HG03095 (cell line): ENCODE measurements at regions not wholly inside any gene's neighbourhood (a gene's known extent, or its start where the extent isn't known, plus 50 kb on each side); places are given as distances from the start of the nearest gene placed in this dataset.
A peak's percentile ranks its signal among the peaks of the same experiment; 100 is the strongest.

Source experiments
- ATAC-seq: cut with Tn5 transposase; IDR thresholded peaks from one replicate; pipeline ENCODE4 v1.9.1; 2021; ENCODE audit warnings: moderate library complexity; ENCODE audit not compliant: unreplicated experiment

- ATAC-seq = no peak
Observed at GRCh38 chr2:172658945-172659344, 76.7 kb upstream of the RAPGEF4 start.

DNA sequence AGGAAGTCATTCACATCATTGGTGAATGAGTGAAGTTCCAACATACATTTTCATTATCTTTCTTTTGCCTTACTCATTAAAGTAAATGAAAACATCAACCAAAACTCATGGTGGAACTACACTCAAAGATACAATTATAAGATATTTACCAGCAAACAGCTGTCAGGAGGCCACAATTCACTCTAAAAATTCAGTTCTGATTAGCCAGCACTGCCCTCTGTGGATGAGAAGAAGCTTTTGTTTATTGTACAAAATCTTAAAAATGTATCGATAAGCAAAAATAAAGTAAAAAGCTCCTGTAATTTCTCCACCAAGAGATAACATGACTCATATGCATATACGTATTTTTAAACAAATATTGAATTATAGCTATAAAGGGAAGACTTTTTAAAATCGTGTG, 73.5 kb upstream of the RAPGEF4 start:
- ATAC-seq = no peak

- no peak for ATAC-seq
Observed at GRCh38 chr2:172664766-172665165, 70.9 kb upstream of the RAPGEF4 start.

DNA sequence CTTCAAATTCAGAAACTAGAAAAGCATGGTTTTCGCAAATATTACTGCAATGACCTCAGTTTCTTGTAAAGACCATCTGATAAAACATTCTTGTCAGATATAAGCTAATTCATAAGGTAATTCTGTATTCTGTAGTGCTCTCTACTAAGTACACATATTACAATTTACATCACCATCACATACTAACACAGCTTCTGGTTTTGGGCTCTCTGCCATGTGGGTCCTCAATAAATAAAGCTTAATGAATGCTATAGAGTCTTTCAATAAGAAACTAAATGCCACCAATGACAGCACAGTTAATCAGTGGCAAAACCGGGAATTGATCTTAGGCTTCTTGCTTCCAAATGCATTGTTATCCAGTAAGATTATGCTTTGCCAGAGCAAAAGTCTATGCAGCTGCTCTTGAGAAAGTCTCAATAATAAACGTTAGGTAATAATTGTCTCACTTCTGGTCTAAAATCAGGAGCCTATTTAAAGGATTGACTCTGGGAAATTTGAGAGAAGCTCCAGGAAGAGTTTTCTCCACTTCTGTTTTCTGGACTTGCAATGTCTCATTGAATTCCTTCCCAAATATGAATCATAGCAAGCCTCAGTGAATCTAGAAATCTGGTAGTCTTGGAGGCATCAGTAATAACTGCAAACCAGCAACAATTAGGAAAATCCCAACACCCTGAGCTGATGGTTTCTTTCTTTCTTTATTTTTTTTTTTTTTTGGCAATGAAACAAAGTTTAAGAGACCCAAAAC, 67.9 kb upstream of the RAPGEF4 start:
- no peak for ATAC-seq

GRCh38 chr2:172671501-172671900, 64.1 kb upstream of the RAPGEF4 start:
- ATAC-seq = no peak

GRCh38 chr2:172672114-172672513, 63.5 kb upstream of the RAPGEF4 start:
- ATAC-seq = no peak

GRCh38 chr2:172673056-172673683, 62.5 kb upstream of the RAPGEF4 start:
- ATAC-seq = no peak

DNA sequence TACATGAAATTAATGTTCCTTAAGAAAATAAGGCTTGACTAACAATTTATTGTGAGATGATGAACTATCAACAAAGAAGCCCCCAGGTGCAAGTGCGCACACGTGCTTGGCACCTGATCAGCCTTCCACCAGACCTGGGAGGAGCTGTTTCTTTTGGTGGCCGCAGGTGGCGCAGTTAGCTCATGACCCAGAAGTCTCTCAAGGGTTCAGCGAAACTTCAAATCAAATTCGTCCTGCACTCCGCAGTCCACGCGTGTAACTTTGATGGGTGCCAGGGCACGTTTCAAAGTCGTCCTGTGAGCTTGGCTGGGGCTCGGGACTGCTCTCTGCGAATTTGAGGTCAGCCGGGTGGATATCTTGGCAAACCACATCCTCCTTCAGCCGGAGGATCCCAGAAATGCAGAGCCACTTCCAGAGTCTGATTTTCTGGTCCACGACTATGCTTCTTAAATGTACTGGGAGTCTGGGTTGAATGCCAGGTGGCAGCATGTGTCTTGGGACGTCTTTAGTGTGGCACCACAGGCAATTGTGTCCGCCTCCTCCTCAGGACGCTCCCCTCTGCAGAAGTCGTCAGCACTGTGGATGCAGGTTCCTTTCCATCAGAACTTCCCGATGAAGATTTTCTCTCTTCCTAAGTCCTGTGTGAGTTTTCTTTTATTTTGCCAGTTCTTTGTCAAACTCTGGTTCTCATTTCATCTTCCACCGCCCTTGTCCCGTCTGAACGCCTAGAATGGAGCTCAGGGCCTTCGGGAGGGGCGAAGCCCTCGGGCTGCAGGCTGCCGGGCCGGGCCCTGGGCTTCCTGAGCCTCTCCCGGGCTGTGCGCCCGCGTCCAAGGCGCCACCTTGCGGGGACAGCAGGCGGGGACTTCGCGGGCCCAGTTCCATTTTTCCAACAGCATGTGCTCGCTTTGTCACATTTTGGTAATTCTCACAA, 61.3 kb upstream of the RAPGEF4 start:
- peak; percentile 68 for ATAC-seq

- ATAC-seq = peak; percentile 16
Observed at GRCh38 chr2:172674968-172675303, 60.7 kb upstream of the RAPGEF4 start.

DNA sequence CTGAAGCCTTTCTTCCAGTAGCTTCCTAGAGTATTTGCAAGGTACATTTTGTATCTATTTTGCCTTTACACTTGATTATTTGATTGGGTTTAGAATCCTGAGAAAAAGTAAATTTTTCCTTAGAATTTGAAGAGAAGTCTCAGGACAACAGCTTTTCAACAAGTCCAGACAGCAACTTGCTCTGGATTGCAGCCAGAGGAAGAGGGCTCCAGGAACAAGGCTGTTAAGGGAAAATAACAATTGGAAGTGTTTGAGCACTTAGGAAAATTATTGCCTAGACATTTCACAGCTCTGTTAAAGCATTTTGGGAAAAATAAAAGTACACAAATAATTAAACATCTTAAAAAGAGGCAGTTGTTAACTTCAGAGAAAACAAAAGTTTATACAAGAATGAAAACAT, 58.3 kb upstream of the RAPGEF4 start:
- no peak for ATAC-seq

GRCh38 chr2:172680436-172681068, 55.1 kb upstream of the RAPGEF4 start:
- ATAC-seq = no peak

- ATAC-seq = no peak
Observed at GRCh38 chr2:172685467-172685866, 50.2 kb upstream of the RAPGEF4 start.
